ENCODE measurements at regions not wholly inside any gene's neighbourhood (a gene's known extent, or its start where the extent isn't known, plus 50 kb on each side); places are given as distances from the start of the nearest gene placed in this dataset.

DNA sequence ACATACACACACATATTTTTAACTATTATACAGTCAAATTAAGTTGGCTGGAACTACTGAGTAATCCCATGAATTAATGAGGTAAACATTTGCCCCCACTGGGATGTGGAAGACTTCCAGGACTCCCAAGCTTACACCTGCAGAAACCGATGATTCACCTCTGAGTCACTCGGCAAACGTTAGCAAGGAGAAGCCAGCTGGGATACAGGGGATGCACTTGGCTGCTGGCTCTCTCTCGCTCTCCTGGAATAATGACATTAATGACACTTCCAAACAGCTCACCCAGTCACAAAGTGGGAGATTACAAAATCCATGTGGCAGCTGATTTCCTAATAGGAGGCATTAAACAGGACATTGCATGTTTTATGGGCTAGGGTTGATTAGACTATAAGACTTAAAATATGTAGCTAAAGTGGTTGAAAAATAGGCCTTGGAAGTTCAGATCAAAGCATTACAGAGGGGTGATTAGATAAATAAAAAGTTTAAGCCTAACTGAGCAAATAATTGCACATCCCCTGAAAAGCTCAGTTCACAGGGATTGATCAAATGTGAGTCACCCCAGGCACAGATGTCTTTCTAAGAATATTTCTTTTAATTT is 500.9 kb downstream of the SOX2 start:
- no peak for TF ChIP-seq POLR2A (IDR thresholded peaks at IDR 0.05; ENCODE audit: low read depth, low read length)
- TF ChIP-seq POLR2AphosphoS5 (IDR thresholded peaks at IDR 0.05; ENCODE audit: low read depth, low read length): no peak
- no peak for TF ChIP-seq TAF1 (IDR thresholded peaks at IDR 0.05; ENCODE audit: low read depth, low read length)
